HFFc6 (cell line): ENCODE measurements at regions not wholly inside any gene's neighbourhood (a gene's known extent, or its start where the extent isn't known, plus 50 kb on each side); places are given as distances from the start of the nearest gene placed in this dataset.

ENCODE experiments used
- DNase-seq: peaks from one replicate; pipeline ENCODE4 v3.0.0-alpha.2; 2018
- H3K27ac Mint-ChIP-seq: 2 replicates; pipeline ENCODE4 v1.8.0; 2020; ENCODE audit warnings: mild to moderate bottlenecking, mixed read lengths
- H3K27me3 Mint-ChIP-seq: 2 replicates; pipeline ENCODE4 v1.8.0; 2021; ENCODE audit warnings: mild to moderate bottlenecking, moderate library complexity, mixed read lengths; ENCODE audit not compliant: insufficient read depth
- H3K36me3 Mint-ChIP-seq: 2 replicates; pipeline ENCODE4 v1.8.0; 2021; ENCODE audit warnings: low read depth, mixed read lengths
- H3K4me1 Mint-ChIP-seq: 2 replicates; pipeline ENCODE4 v1.8.0; 2020; ENCODE audit warnings: low read depth, mixed read lengths
- H3K4me3 Mint-ChIP-seq: 2 replicates; pipeline ENCODE4 v1.8.0; 2020; ENCODE audit warnings: mild to moderate bottlenecking, moderate library complexity, mixed read lengths
- H3K9me3 Mint-ChIP-seq: 2 replicates; pipeline ENCODE4 v1.8.0; 2020; ENCODE audit warnings: mild to moderate bottlenecking, mixed read lengths
- TF ChIP-seq, protein P1 (sequence below): fragments of 200-600 bp; sonication (generic); IDR thresholded peaks from 2 replicates; pipeline ENCODE4 v1.5.0; 2021; ENCODE audit warnings: antibody characterized with exemption, mild to moderate bottlenecking

DNA sequence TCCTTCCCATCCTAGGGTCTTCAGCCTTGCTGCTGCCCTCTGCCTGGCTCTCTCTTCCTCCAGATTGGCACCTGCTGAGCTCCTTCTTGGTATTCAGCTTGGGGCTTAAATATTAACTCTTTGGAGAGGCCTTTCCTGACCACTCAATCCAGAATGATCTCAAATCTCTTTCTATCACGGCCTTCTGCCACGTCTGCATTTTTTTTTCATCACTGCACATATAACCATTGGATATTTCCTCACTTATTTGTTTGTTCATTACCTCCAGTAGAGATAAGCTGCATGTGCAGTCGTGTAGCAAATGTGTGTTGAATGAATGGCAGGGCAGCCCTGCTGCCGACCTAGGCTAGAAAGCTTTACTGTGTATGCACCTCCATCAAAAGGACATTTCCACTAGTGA lies 51.6 kb upstream of the MPP7 start:
- H3K9me3 Mint-ChIP-seq, result no peaks in the 10 kb centered on the region
- H3K4me3 Mint-ChIP-seq, result no peak overlapping the region
- TF ChIP-seq, protein P1, sequence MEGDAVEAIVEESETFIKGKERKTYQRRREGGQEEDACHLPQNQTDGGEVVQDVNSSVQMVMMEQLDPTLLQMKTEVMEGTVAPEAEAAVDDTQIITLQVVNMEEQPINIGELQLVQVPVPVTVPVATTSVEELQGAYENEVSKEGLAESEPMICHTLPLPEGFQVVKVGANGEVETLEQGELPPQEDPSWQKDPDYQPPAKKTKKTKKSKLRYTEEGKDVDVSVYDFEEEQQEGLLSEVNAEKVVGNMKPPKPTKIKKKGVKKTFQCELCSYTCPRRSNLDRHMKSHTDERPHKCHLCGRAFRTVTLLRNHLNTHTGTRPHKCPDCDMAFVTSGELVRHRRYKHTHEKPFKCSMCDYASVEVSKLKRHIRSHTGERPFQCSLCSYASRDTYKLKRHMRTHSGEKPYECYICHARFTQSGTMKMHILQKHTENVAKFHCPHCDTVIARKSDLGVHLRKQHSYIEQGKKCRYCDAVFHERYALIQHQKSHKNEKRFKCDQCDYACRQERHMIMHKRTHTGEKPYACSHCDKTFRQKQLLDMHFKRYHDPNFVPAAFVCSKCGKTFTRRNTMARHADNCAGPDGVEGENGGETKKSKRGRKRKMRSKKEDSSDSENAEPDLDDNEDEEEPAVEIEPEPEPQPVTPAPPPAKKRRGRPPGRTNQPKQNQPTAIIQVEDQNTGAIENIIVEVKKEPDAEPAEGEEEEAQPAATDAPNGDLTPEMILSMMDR, result no peak
- H3K27ac Mint-ChIP-seq, result no peak overlapping the region
- no peak for DNase-seq
- no peaks in the 10 kb centered on the region for H3K4me1 Mint-ChIP-seq
- peaks cover 18% of the 10 kb centered on the region for H3K27me3 Mint-ChIP-seq
- no peaks in the 10 kb centered on the region for H3K36me3 Mint-ChIP-seq

DNA sequence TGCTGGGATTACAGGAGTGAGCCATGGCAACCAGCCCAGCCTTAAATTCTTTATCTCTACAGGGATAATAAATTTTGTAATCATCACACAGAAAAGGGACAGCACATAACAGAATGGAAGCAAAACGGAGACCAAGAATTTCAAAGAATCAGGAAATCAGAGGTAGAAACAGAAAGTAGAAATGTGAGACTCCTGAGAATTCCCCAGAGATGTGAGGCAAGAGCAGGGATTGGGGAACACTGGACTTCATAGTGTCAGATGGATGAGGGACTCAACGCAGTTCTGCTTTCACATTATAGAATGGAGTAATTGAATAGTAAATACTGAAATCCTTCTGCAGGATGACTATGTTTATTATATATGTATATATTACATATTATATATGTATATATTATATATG lies 52.5 kb upstream of the MPP7 start:
- H3K4me3 Mint-ChIP-seq, result no peak overlapping the region
- H3K4me1 Mint-ChIP-seq, result no peaks in the 10 kb centered on the region

DNA sequence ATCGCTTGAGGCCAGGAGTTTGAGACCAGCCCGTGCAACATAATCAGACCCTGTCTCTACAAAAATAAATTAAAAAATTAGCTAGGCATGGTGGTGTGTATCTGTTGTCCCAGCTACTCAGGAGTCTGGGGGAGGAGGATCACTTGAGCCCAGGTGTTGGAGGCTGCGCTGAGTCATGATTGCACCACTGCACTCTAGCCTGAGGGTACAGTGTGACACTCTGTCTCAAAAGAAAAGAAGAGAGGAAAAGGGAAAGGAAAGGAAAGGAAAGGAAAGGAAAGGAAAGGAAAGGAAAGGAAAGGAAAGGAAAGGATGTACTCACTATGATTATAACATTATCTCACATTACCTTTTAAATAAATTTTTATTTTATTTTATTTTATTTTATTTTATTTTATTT lies 56.5 kb upstream of the MPP7 start:
- H3K4me3 Mint-ChIP-seq, result no peak overlapping the region
- no peaks in the 10 kb centered on the region for H3K36me3 Mint-ChIP-seq
- TF ChIP-seq, protein P1, result no peak
- no peak for DNase-seq
- no peak overlapping the region for H3K27ac Mint-ChIP-seq
- H3K9me3 Mint-ChIP-seq, result no peaks in the 10 kb centered on the region
- H3K27me3 Mint-ChIP-seq, result peaks cover 10% of the 10 kb centered on the region; the same call in 1 of the 2 replicates
- no peaks in the 10 kb centered on the region for H3K4me1 Mint-ChIP-seq

More for the DNA sequence above, 52.5 kb upstream of the MPP7 start:
- Mint-ChIP-seq H3K9me3 (no peaks in the 10 kb centered on the region), H3K27ac (no peak overlapping the region), H3K36me3 (no peaks in the 10 kb centered on the region), H3K27me3 (peaks cover 18% of the 10 kb centered on the region)
- TF ChIP-seq, protein P1, result no peak
- DNase-seq, result no peak

DNA sequence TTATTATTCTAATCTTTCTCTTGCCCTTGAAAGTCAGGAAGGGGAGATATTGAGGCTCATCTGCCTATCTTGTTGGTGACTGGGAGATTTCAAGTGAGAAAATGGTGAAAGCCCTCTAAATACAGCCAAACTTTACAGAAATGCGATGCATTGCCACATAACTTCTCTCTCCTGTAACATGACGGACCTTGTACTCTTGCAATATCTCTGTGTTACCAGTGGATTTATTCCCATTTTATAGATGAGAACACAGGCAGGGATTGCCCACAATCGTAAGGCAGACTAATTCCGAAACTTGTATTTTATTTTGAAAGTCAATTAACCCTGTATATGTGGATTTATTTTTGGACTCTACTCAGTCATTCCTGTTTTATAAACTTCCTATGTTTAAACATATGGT lies 57.3 kb upstream of the MPP7 start:
- no peak overlapping the region for H3K4me3 Mint-ChIP-seq
- DNase-seq, result no peak
- no peaks in the 10 kb centered on the region for H3K4me1 Mint-ChIP-seq
- TF ChIP-seq, protein P1, result no peak
- no peaks in the 10 kb centered on the region for H3K9me3 Mint-ChIP-seq
- H3K36me3 Mint-ChIP-seq, result no peaks in the 10 kb centered on the region
- H3K27ac Mint-ChIP-seq, result no peak overlapping the region
- peaks cover 7% of the 10 kb centered on the region; the same call in 1 of the 2 replicates for H3K27me3 Mint-ChIP-seq

DNA sequence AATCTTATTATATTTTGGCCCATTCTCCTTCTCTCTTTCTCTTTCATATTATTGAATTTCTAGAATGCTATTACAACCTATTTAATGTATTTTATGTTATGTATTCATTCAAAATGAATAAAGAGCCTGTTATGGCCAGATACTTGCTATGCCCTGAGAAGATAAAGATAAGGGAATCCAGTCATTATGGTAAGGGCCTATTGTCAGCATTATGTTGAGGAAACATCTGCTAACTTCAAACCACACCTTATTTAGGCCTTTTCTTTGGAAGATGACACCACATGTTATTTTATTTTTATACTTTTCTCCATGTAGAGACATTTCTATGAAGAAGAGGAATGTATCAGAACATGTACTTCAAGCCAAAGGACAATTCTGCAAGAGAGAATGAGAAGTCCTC lies 60.5 kb upstream of the MPP7 start:
- no peak for DNase-seq
- Mint-ChIP-seq H3K27me3 (peaks cover 19% of the 10 kb centered on the region; the same call in 1 of the 2 replicates), H3K4me1 (peaks cover 5% of the 10 kb centered on the region; the same call in 1 of the 2 replicates), H3K9me3 (no peaks in the 10 kb centered on the region), H3K27ac (no peak overlapping the region), H3K36me3 (no peaks in the 10 kb centered on the region), H3K4me3 (no peak overlapping the region)
- TF ChIP-seq, protein P1, result no peak

DNA sequence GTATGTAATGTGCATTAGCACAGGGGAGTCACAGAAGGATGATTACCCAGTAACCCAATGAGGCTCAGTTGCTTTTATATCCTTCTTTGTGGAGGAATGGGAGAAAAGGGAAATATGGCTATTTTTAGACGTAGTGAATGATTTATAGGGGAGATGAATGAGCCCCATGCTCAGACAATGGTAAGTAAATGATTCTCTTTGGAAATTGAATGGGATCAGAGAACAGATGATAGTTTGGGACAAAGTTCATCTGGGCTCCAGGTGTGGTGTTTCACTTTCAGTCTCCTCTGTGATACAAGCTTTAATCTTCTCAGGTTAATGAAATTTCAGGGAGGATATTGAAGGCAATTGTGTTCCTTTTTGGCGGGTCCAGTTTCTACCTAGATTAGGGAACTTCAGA lies 63.0 kb upstream of the MPP7 start:
- TF ChIP-seq, protein P1, result no peak
- H3K27ac Mint-ChIP-seq, result no peak overlapping the region
- peaks cover 16% of the 10 kb centered on the region; the same call in 1 of the 2 replicates for H3K27me3 Mint-ChIP-seq
- H3K4me3 Mint-ChIP-seq, result no peak overlapping the region
- H3K4me1 Mint-ChIP-seq, result peaks cover 6% of the 10 kb centered on the region; the same call in 1 of the 2 replicates
- no peak for DNase-seq
- no peaks in the 10 kb centered on the region for H3K36me3 Mint-ChIP-seq
- no peaks in the 10 kb centered on the region for H3K9me3 Mint-ChIP-seq
